ENCODE measurements at regions not wholly inside any gene's neighbourhood (a gene's known extent, or its start where the extent isn't known, plus 50 kb on each side); places are given as distances from the start of the nearest gene placed in this dataset.

DNA sequence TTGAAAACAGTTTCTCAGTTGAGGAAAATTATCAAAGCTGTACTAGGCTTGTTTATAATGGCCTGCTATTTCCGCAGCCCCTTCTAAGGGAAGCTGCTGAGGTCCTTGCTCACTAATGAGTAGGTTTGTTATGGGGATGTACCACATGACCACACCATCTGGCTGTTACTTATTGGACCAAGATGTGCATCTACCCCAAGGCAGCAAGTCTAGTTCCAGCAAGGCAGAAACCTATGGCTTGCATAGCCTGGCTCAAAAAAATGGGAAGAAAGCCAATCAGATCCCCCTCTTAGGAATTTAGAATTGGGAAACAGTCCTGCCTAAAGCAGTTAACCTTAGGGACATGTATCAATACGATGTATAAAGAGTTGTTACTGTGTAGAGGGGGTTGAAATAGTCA lies 186.5 kb upstream of the SPRY2 start:
- WGBS, 2 experiments (ENCODE audit: extremely low coverage in 2 of 2, insufficient read length in 1 of 2), result no CpG with 5 or more reads among the region's 2 CpGs
- no TSS peak for BruUV-seq (replicated peaks)
- Histone ChIP-seq H3K9ac (ENCODE audit: low read depth, low read length) (no peak overlapping the region), H4K20me1 (ENCODE audit: insufficient read depth, low read length) (no peaks in the 10 kb centered on the region), H4K8ac (ENCODE audit: low read depth in 2 of 2, low read length in 2 of 2) (no peak overlapping the region), H2BK15ac (ENCODE audit: low read depth, low read length) (no peak overlapping the region), H3K14ac (replicated peaks; ENCODE audit: low read depth, low read length) (no peak overlapping the region), H2BK5ac (ENCODE audit: low read depth, low read length, poor library complexity, severe bottlenecking) (no peak overlapping the region), H3K36me3 (ENCODE audit: control insufficient read depth, insufficient read depth, low read length) (no peaks in the 10 kb centered on the region), H3K4me3 (ENCODE audit: insufficient read depth, low read depth, low read length) (no peak overlapping the region), H3K79me1 (ENCODE audit: low read depth in 1 of 2, low read length in 2 of 2) (no peaks in the 10 kb centered on the region), H2BK120ac (ENCODE audit: low read depth, low read length) (no peak overlapping the region), H3K4ac (ENCODE audit: low read depth, low read length) (no peak overlapping the region), H3K4me1 (ENCODE audit: control insufficient read depth, insufficient read depth, low read length) (no peaks in the 10 kb centered on the region), H3K9me3 (ENCODE audit: control insufficient read depth, insufficient read depth, low read length) (no peaks in the 10 kb centered on the region), H3K56ac (ENCODE audit: extremely low read depth, insufficient read depth, low read length) (no peak overlapping the region), H3K27me3 (ENCODE audit: control insufficient read depth, insufficient read depth, low read length) (no peaks in the 10 kb centered on the region), H4K91ac (ENCODE audit: insufficient read depth, low read depth, low read length) (no peak overlapping the region), H3K4me2 (ENCODE audit: low read depth, low read length) (no peak overlapping the region), H3K18ac (ENCODE audit: low read depth, low read length) (no peak overlapping the region), H4K5ac (ENCODE audit: low read depth, low read length) (no peak overlapping the region), H2AFZ (replicated peaks; ENCODE audit: low read length, poor library complexity) (no peak overlapping the region), H3K9me1 (ENCODE audit: insufficient read depth, low read length) (no peaks in the 10 kb centered on the region), H2AK9ac (replicated peaks; ENCODE audit: low read depth, low read length, poor library complexity) (no peak overlapping the region), H3K27ac (ENCODE audit: insufficient read depth, low read length) (no peak overlapping the region), H3K23ac (ENCODE audit: low read depth, low read length) (no peak overlapping the region), H2AK5ac (ENCODE audit: low read depth, low read length) (no peak overlapping the region), H2BK20ac (ENCODE audit: low read depth, low read length) (no peak overlapping the region)
- dilution Hi-C loops (cut with HindIII; ENCODE audit: low sequenced_read_pairs, unreplicated experiment), result no loop called here
- intact Hi-C loops (cut with micrococcal nuclease), result no loop called here
- ChIA-PET POLR2A (ENCODE audit: unreplicated experiment) (no interaction called here), CTCF (no interaction called here)
- ATAC-seq (ENCODE audit: low read depth), result no peak
- in situ Hi-C loops (cut with MboI; ENCODE audit: low sequenced_read_pairs), result no loop called here
- DNase-seq, result no peak
- TF ChIP-seq CEBPB (IDR thresholded peaks at IDR 0.05; ENCODE audit: low read depth, low read length) (no peak), SMC3 (IDR thresholded peaks at IDR 0.05; ENCODE audit: low read depth, low read length) (no peak), RCOR1 (IDR thresholded peaks at IDR 0.05; ENCODE audit: insufficient replicate concordance, low read length) (no peak), MAFK (IDR thresholded peaks at IDR 0.05; ENCODE audit: low read depth, low read length) (no peak), FOS (IDR thresholded peaks at IDR 0.05; ENCODE audit: low read depth, low read length) (no peak), RAD21 (IDR thresholded peaks at IDR 0.05; ENCODE audit: low read length) (no peak), NFE2L2 (IDR thresholded peaks at IDR 0.05; ENCODE audit: low read depth, low read length) (no peak), MAZ (IDR thresholded peaks at IDR 0.05; ENCODE audit: borderline replicate concordance, low read depth, low read length) (no peak), BHLHE40 (IDR thresholded peaks at IDR 0.05; ENCODE audit: low read depth, low read length) (no peak)
- TF ChIP-seq, protein P1, sequence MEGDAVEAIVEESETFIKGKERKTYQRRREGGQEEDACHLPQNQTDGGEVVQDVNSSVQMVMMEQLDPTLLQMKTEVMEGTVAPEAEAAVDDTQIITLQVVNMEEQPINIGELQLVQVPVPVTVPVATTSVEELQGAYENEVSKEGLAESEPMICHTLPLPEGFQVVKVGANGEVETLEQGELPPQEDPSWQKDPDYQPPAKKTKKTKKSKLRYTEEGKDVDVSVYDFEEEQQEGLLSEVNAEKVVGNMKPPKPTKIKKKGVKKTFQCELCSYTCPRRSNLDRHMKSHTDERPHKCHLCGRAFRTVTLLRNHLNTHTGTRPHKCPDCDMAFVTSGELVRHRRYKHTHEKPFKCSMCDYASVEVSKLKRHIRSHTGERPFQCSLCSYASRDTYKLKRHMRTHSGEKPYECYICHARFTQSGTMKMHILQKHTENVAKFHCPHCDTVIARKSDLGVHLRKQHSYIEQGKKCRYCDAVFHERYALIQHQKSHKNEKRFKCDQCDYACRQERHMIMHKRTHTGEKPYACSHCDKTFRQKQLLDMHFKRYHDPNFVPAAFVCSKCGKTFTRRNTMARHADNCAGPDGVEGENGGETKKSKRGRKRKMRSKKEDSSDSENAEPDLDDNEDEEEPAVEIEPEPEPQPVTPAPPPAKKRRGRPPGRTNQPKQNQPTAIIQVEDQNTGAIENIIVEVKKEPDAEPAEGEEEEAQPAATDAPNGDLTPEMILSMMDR (conservative IDR thresholded peaks at IDR 0.05; ENCODE audit: low read depth, low read length), result no peak

All from IMR-90 (cell line).